ENCODE measurements at regions not wholly inside any gene's neighbourhood (a gene's known extent, or its start where the extent isn't known, plus 50 kb on each side); places are given as distances from the start of the nearest gene placed in this dataset.

DNA sequence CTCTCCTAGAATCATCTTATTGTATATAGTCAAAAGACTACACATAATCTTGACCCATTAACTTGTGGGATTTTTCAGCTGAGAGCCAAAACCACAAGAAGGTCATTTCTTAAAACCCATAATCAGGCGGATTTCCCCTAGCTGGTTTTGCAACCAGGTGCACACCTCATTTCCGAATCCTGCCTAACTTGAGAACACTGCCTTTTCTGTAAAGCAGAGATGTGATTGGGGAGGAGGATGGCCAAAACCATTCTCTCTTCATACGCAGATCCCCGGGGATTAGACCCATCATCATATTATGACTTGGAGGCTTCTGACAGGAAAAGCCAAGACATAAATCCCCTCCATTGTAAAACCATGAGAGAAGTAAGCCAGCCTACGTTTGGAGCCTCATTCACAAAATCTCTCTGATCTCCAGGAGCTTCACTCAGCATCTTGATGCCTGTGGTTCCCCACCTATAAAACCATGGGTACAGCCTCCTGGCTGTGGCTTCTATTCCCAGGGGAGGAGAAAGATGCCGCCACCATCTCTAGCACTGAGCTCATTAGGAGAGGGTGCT is 191.3 kb downstream of the KIF18A start:
- no peak overlapping the region for H3K27ac ChIP-seq
- TF ChIP-seq, protein P1, sequence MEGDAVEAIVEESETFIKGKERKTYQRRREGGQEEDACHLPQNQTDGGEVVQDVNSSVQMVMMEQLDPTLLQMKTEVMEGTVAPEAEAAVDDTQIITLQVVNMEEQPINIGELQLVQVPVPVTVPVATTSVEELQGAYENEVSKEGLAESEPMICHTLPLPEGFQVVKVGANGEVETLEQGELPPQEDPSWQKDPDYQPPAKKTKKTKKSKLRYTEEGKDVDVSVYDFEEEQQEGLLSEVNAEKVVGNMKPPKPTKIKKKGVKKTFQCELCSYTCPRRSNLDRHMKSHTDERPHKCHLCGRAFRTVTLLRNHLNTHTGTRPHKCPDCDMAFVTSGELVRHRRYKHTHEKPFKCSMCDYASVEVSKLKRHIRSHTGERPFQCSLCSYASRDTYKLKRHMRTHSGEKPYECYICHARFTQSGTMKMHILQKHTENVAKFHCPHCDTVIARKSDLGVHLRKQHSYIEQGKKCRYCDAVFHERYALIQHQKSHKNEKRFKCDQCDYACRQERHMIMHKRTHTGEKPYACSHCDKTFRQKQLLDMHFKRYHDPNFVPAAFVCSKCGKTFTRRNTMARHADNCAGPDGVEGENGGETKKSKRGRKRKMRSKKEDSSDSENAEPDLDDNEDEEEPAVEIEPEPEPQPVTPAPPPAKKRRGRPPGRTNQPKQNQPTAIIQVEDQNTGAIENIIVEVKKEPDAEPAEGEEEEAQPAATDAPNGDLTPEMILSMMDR (IDR thresholded peaks at IDR 0.05): no peak
- no peak for TF ChIP-seq ZFX (IDR thresholded peaks at IDR 0.05; ENCODE audit: borderline replicate concordance)

DNA sequence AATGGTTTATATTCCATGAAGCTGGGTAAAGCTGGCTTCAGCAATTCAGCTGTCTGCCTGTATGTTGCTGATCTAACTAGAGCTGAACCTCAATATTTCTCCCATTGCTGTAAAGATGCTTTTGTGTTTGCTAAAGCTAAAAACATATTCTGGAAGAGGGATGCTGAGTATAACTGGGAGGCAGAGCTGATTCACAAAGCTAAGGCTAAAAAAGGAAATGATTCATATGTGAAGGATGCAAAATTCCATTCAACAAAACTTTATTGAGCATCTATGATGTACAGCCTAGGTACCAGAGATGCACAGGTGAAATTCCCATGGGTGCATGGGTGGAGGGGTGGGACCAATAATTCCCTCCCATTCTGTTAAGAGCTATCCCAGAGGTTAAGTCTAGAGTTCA is 193.9 kb downstream of the KIF18A start:
- no peak for TF ChIP-seq ZFX (IDR thresholded peaks at IDR 0.05; ENCODE audit: borderline replicate concordance)
- TF ChIP-seq, protein P1 (IDR thresholded peaks at IDR 0.05): no peak
- no peak overlapping the region for H3K27ac ChIP-seq

DNA sequence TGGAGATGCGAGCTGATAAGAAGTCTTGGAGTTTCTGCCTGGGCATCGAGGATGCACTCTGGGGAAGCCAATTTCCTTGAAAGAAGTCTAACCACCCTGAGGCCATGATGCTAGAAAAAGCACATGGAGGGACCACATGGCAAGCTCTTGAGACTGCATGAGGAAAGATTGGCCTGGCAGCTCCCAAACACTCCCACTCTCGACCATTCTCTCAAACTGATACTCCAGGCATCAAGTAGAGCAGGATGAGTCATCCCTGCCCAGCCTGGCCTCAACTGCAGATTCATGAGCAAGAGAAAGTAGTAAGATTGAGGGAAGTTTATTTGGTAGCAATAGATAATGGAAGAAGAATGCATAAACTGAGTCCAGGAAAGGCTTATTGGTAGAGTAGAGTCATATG is 194.3 kb downstream of the KIF18A start:
- no peak for TF ChIP-seq ZFX (IDR thresholded peaks at IDR 0.05; ENCODE audit: borderline replicate concordance)
- TF ChIP-seq, protein P1 (IDR thresholded peaks at IDR 0.05): no peak
- H3K27ac ChIP-seq: no peak overlapping the region

DNA sequence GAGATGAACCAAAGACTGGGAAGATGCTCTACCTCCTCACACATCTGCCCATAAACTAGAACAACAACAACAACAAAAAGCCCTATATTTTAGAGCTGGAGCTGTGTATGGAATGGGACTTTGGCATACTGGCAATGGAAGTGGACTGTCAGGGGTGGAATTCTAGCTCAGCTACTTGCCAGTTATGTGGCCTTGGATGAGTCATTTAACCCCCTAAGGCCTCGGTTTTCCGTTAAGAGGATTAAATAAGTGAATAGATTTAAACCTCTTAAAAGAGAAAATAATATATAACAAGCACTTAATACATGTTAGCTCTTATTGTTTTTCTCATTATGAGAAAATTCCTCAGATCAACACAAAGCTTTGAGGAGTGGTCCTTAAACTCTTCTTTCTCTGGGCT is 195.0 kb downstream of the KIF18A start:
- H3K27ac ChIP-seq: no peak overlapping the region
- no peak for TF ChIP-seq ZFX (IDR thresholded peaks at IDR 0.05; ENCODE audit: borderline replicate concordance)
- TF ChIP-seq, protein P1 (IDR thresholded peaks at IDR 0.05): no peak

DNA sequence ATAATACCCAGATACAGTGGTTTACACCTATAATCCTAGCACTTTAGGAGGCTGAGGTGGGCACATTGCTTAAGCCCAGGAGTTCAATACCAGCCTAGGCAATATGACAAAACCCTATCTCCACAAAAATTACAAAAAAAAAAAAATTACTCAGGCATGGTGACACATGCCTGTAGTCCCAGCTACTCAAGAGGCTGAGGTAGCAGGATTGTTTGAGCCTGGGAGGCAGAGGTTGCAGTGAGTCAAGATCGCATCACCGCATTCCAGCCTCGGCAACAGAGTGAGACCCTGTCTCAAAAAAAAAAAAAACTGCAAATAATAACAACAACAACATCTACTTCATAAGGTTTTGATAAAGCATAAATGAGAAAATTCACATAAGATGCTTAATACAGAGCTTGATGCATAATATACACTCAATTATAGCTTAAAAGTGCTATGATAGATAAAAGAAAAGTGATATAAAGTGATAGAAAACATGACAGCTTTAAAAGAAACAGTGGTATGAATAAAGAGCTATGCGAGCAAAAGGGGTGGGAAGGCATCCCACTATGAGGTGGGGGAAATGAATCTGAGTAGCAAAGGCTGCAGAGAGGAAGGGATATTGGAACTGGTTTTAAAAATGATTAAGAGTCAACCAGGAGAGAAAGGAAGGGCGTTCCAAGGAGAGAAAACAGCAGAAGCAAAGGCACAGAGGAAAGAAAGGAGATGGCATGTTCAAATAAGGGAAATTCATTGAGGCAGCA is 197.6 kb downstream of the KIF18A start:
- no peak for TF ChIP-seq ZFX (IDR thresholded peaks at IDR 0.05; ENCODE audit: borderline replicate concordance)
- TF ChIP-seq, protein P1 (IDR thresholded peaks at IDR 0.05): no peak
- no peak overlapping the region for H3K27ac ChIP-seq

DNA sequence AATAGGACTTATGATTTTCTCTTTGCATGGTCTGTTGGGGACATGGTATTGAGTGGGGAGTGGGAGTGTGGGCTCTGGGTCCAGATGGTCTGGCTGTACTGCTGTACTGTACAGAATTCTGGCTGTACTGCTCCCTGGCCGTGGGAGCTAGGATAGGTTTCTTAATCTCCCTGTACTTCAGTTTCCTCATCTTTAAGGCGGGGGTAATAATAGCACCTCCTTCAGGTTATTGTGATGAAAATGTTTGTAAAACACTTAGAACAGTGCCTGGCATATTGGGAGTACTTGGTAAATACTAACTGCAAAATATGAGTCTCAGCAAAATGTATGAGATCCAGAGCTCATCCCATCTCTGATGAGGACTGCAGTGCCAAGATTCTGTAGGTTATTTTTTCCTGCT is 198.6 kb downstream of the KIF18A start:
- TF ChIP-seq, protein P1 (IDR thresholded peaks at IDR 0.05): no peak
- TF ChIP-seq ZFX (IDR thresholded peaks at IDR 0.05; ENCODE audit: borderline replicate concordance): no peak
- no peak overlapping the region for H3K27ac ChIP-seq

DNA sequence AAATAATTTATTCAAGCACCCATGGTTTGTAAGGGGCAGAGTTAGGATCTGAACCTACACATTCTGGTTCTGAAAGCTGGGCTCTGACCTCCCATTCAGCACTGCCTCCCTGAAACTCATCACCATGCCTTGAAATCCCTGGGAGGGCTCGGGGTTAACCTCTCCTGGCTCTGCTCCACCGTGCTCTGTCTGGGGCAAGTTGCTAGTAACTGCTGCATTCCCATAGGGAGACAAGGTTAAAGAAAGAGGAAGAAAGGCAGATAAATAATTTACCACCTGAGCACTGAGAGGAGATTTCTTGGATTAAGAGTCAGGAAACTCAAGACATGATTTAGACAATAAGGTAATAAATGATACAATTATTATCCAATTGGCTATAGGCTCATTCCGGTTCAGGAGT is 199.3 kb downstream of the KIF18A start:
- no peak for TF ChIP-seq ZFX (IDR thresholded peaks at IDR 0.05; ENCODE audit: borderline replicate concordance)
- TF ChIP-seq, protein P1 (IDR thresholded peaks at IDR 0.05): no peak
- H3K27ac ChIP-seq: no peak overlapping the region
